HepG2 (cell line): ENCODE measurements at regions not wholly inside any gene's neighbourhood (a gene's known extent, or its start where the extent isn't known, plus 50 kb on each side); places are given as distances from the start of the nearest gene placed in this dataset.
"Not testable (repeated sequence)": the region's sequence is repeated elsewhere in the genome, so short reads cannot be mapped to it uniquely, and the experiment has no call there.

Experiments
- ATAC-seq: fragments of 200-7000 bp; cut with Tn5 transposase; 3 replicates; pipeline ENCODE4 v1.9.1; 2020; ENCODE audit warnings: mild to moderate bottlenecking, moderate library complexity
- BruUV-seq: library from RNA; stranded (reverse); fragments of 400-500 nt; replicated peaks from 2 replicates; lab custom pipeline; 2021; lab: Mats Ljungman, UMichigan
- CTCF ChIA-PET: fragments of 300-600 bp; formaldehyde crosslinking; extraction: SDS; loops from one replicate; lab custom pipeline; 2021; ENCODE audit warnings: low total read pairs, inconsistent platforms, low intra/inter-chr PET ratio; lab: Yijun Ruan, JAX
- POLR2A ChIA-PET: fragments of 350-600 bp; sonication (Branson Sonifier 250); formaldehyde crosslinking; loops from one replicate; lab custom pipeline; 2020; ENCODE audit warnings: antibody characterized with exemption, inconsistent platforms; lab: Yijun Ruan, JAX
- DNase-seq: peaks from one replicate; pipeline ENCODE4 v3.0.0-alpha.2; 2015; ENCODE audit warnings: low spot score
- FAIRE-seq: peaks from 3 replicates; lab custom pipeline; 2011; peaks lifted over from hg19 to GRCh38; lab: Jason Lieb, UNC
- H2AFZ ChIP-seq: one replicate; pipeline ENCODE4 v1.6.1; 2011; ENCODE audit warnings: low read length, inconsistent platforms
- H3K27ac ChIP-seq: fragments of 300-600 bp; 3 replicates; pipeline ENCODE4 v1.8.0; 2011; ENCODE audit warnings: mixed run types, mild to moderate bottlenecking, mixed read lengths, low read length, inconsistent platforms; ENCODE audit not compliant: insufficient read depth; ENCODE audit errors: extremely low read length
- H3K27me3 ChIP-seq, 2 experiments: fragments of 200-600 bp in 1 of 2; 2 replicates in 1 of 2; 3 replicates in 1 of 2; pipeline versions ENCODE4 v1.6.0 to v1.8.0; 2011; ENCODE audit warnings: low read length in 2 of 2, mild to moderate bottlenecking in 2 of 2, moderate library complexity in 2 of 2, inconsistent platforms in 1 of 2; ENCODE audit not compliant: insufficient read depth in 2 of 2, control insufficient read depth in 1 of 2
- H3K36me3 ChIP-seq, 2 experiments: fragments of 200-600 bp in 1 of 2; replicated peaks in 1 of 2; 2 replicates in 1 of 2; 3 replicates in 1 of 2; pipeline versions ENCODE4 v1.5.1 to v1.8.0; 2011; ENCODE audit warnings: low read length in 2 of 2, inconsistent platforms in 1 of 2; ENCODE audit not compliant: insufficient read depth in 2 of 2, control insufficient read depth in 1 of 2
- H3K4me1 ChIP-seq: 2 replicates; pipeline ENCODE4 v1.5.1; 2012; ENCODE audit warnings: low read length, inconsistent platforms; ENCODE audit not compliant: insufficient read depth
- H3K4me2 ChIP-seq: 2 replicates; pipeline ENCODE4 v1.6.0; 2011; ENCODE audit warnings: low read depth, low read length, inconsistent platforms
- H3K4me3 ChIP-seq, 3 experiments: fragments of 200-600 bp in 1 of 3; sonication (generic), shearing (Covaris generic) in 1 of 3; replicated peaks in 1 of 3; 2 replicates each; pipeline ENCODE4 v1.5.1; 2011 to 2016; ENCODE audit warnings: low read length in 3 of 3, inconsistent platforms in 2 of 3, low read depth in 2 of 3, mild to moderate bottlenecking in 2 of 3, control low read depth in 1 of 3, mixed read lengths in 1 of 3; ENCODE audit not compliant: insufficient read depth in 1 of 3
- H3K79me2 ChIP-seq: one replicate; pipeline ENCODE4 v1.6.1; 2011; ENCODE audit warnings: low read length, inconsistent platforms; ENCODE audit not compliant: insufficient read depth
- H3K9ac ChIP-seq: 2 replicates; pipeline ENCODE4 v1.6.0; 2011; ENCODE audit warnings: mild to moderate bottlenecking, low read depth, low read length, inconsistent platforms; ENCODE audit not compliant: insufficient read depth
- H3K9me3 ChIP-seq: 2 replicates; pipeline ENCODE4 v1.5.1; 2012; ENCODE audit warnings: mild to moderate bottlenecking, low read length
- H4K20me1 ChIP-seq: 2 replicates; pipeline ENCODE4 v1.6.0; 2011; ENCODE audit warnings: inconsistent platforms, mild to moderate bottlenecking, low read length, moderate library complexity; ENCODE audit not compliant: insufficient read depth
- CENPX ChIP-seq: sonication (generic); formaldehyde crosslinking; IDR thresholded peaks from 2 replicates; pipeline ENCODE4 v1.9.0; 2021; ENCODE audit warnings: mild to moderate bottlenecking, missing genetic modification reagents, moderate library complexity
- MBD4 ChIP-seq: IDR thresholded peaks from 2 replicates; pipeline ENCODE4 v1.6.1; 2012; ENCODE audit warnings: low read length, inconsistent platforms, borderline replicate concordance
- ZKSCAN8 ChIP-seq: IDR thresholded peaks from 2 replicates; pipeline ENCODE4 v1.6.1; 2016; ENCODE audit warnings: borderline replicate concordance, missing genetic modification reagents, missing compliant biosample characterization
- ZNF33B ChIP-seq: sonication (generic); formaldehyde crosslinking; IDR thresholded peaks from 2 replicates; pipeline ENCODE4 v1.5.1; 2020; ENCODE audit warnings: mild to moderate bottlenecking, missing genetic modification reagents
- WGBS: methylation state at CpG from one replicate; pipeline ENCODE4 v1.1.6; 2017; ENCODE audit warnings: low lambda C conversion rate; 5-methylcytosine and 5-hydroxymethylcytosine counted together
- in situ Hi-C: cut with HindIII; loops from 2 replicates; pipeline ENCODE4 v1.10.0; 2017; ENCODE audit warnings: low pct_unique_long_range_greater_than_20kb; ENCODE audit not compliant: extremely low pct_ligation_motif_present
- intact Hi-C: fragments of 100-400 bp; cut with micrococcal nuclease; formaldehyde crosslinking; loops from one replicate; pipeline ENCODE4 v1.10.0; 2022; ENCODE audit not compliant: unreplicated experiment

- intact Hi-C loops (no loop called here), in situ Hi-C loops (no loop called here)
- Histone ChIP-seq H2AFZ (no peak overlapping the region), H3K9me3 (no peaks in the 10 kb centered on the region), H3K27me3 (no peaks in the 10 kb centered on the region; a peak in 1 of 5 replicates), H3K27ac (no peak overlapping the region), H4K20me1 (no peaks in the 10 kb centered on the region), H3K79me2 (no peaks in the 10 kb centered on the region), H3K4me3 (no peak overlapping the region), H3K4me1 (peaks cover 9% of the 10 kb centered on the region; the same call in 1 of the 2 replicates), H3K9ac (no peak overlapping the region), H3K36me3 (no peaks in the 10 kb centered on the region), H3K4me2 (no peak overlapping the region)
- BruUV-seq, result no TSS peak
- FAIRE-seq (no peak), ATAC-seq (no peak), DNase-seq (no peak)
- ChIA-PET CTCF (no interaction called here), POLR2A (no interaction called here)
- no peak for TF ChIP-seq MBD4
- TF ChIP-seq ZNF33B (CRISPR knock-in tag), result no peak
- no peak for TF ChIP-seq ZKSCAN8 (CRISPR knock-in tag)
- TF ChIP-seq CENPX (CRISPR knock-in tag), result no peak
- 63% methylated on average over 6 of the region's 6 CpGs for WGBS
Observed at GRCh38 chr2:62320657-62321357, 124.9 kb downstream of the B3GNT2 start.

- DNase-seq, H3K9me3 ChIP-seq, intact Hi-C loops, H3K79me2 ChIP-seq, in situ Hi-C loops, FAIRE-seq, H3K27ac ChIP-seq, H3K9ac ChIP-seq, H2AFZ ChIP-seq, ATAC-seq, H3K4me1 ChIP-seq, H3K27me3 ChIP-seq, BruUV-seq, H4K20me1 ChIP-seq, H3K4me2 ChIP-seq, POLR2A ChIA-PET, H3K36me3 ChIP-seq, CTCF ChIA-PET, H3K4me3 ChIP-seq: not testable (repeated sequence)
- WGBS, result 79% methylated on average over 2 of the region's 2 CpGs
Observed at GRCh38 chr2:62320137-62320536, 124.2 kb downstream of the B3GNT2 start.
